ENCODE measurements at regions not wholly inside any gene's neighbourhood (a gene's known extent, or its start where the extent isn't known, plus 50 kb on each side); places are given as distances from the start of the nearest gene placed in this dataset.

- peak; percentile 53 for FAIRE-seq
These were observed 49.8 kb upstream of the RAP1B start for GRCh38 chr12:68560851-68561422.
